T-cell (primary cell): ENCODE measurements at regions not wholly inside any gene's neighbourhood (a gene's known extent, or its start where the extent isn't known, plus 50 kb on each side); places are given as distances from the start of the nearest gene placed in this dataset.

Source experiments
- ATAC-seq, 4 experiments: fragments of 200-7000 bp in 3 of 4; fragments of 150-1000 bp in 1 of 4; cut with Tn5 transposase; replicated peaks in 1 of 4; 1 replicate in 3 of 4; 2 replicates in 1 of 4; pipeline ENCODE4 v1.10.0; 2021; ENCODE audit warnings: moderate library complexity in 3 of 4, mild to moderate bottlenecking in 2 of 4, moderate number of reproducible peaks in 1 of 4
- CTCF ChIA-PET, 2 donors: fragments of 300-600 bp; sonication (Branson Sonifier 250); formaldehyde crosslinking; loops; one replicate each; lab custom pipeline; 2022; ENCODE audit warnings: antibody characterized with exemption in 2 of 2; lab: Charles Lee
- POLR2A ChIA-PET, 2 donors: fragments of 300-600 bp; sonication (Branson Sonifier 250); formaldehyde crosslinking; loops; one replicate each; lab custom pipeline; 2022; ENCODE audit warnings: antibody characterized with exemption in 2 of 2; lab: Charles Lee
- DNase-seq, 35 experiments: peaks; one replicate each; pipeline versions ENCODE4 v3.0.0 to v3.0.0-alpha.2; 2013 to 2023
- H3K27ac ChIP-seq: one replicate; pipeline ENCODE4 v1.5.1; 2013; ENCODE audit warnings: low read length
- H3K27me3 ChIP-seq, 2 experiments: replicated peaks in 1 of 2; 1 replicate in 1 of 2; 2 replicates in 1 of 2; pipeline versions ENCODE4 v1.6.1 to v1.7.0; 2013; ENCODE audit warnings: low read length in 1 of 2, mixed read lengths in 1 of 2; ENCODE audit not compliant: control insufficient read depth in 2 of 2, insufficient read depth in 2 of 2; ENCODE audit errors: extremely low read depth in 1 of 2
- H3K36me3 ChIP-seq, 2 donors: 1 replicate in 1 of 2; 2 replicates in 1 of 2; pipeline versions ENCODE4 v1.6.1 to v1.7.0; 2013; ENCODE audit warnings: low read length in 1 of 2; ENCODE audit not compliant: control insufficient read depth in 2 of 2, insufficient read depth in 1 of 2; ENCODE audit errors: extremely low read depth in 1 of 2
- H3K4me1 ChIP-seq, 2 experiments: 1 replicate in 1 of 2; 2 replicates in 1 of 2; pipeline versions ENCODE4 v1.6.1 to v1.7.0; 2013; ENCODE audit warnings: low read length in 2 of 2, mixed read lengths in 1 of 2; ENCODE audit not compliant: insufficient read depth in 2 of 2, control insufficient read depth in 1 of 2; ENCODE audit errors: extremely low read depth in 1 of 2
- H3K4me3 ChIP-seq, 2 donors: 1 replicate in 1 of 2; 2 replicates in 1 of 2; pipeline versions ENCODE4 v1.5.1 to v1.7.0; 2013; ENCODE audit warnings: mild to moderate bottlenecking in 2 of 2, low read length in 1 of 2, moderate library complexity in 1 of 2; ENCODE audit not compliant: control insufficient read depth in 1 of 2; ENCODE audit errors: extremely low read depth in 1 of 2
- H3K9me3 ChIP-seq: 2 replicates; pipeline ENCODE4 v1.7.0; 2013
- H3K27ac Mint-ChIP-seq, 2 donors: one replicate each; pipeline ENCODE4 v1.8.0; 2020 to 2021; ENCODE audit warnings: mild to moderate bottlenecking in 2 of 2, mixed read lengths in 2 of 2
- H3K27me3 Mint-ChIP-seq, 2 donors: one replicate each; pipeline ENCODE4 v1.8.0; 2021 to 2022; ENCODE audit warnings: mixed read lengths in 2 of 2
- H3K36me3 Mint-ChIP-seq: one replicate; pipeline ENCODE4 v1.8.0; 2021; ENCODE audit warnings: mixed read lengths
- H3K4me1 Mint-ChIP-seq, 3 donors: one replicate each; pipeline ENCODE4 v1.8.0; 2020 to 2022; ENCODE audit warnings: mixed read lengths in 3 of 3, mild to moderate bottlenecking in 1 of 3
- H3K4me3 Mint-ChIP-seq, 3 donors: one replicate each; pipeline ENCODE4 v1.8.0; 2020 to 2022; ENCODE audit warnings: mild to moderate bottlenecking in 3 of 3, mixed read lengths in 3 of 3, moderate library complexity in 3 of 3
- H3K9me3 Mint-ChIP-seq, 3 donors: one replicate each; pipeline ENCODE4 v1.8.0; 2020 to 2022; ENCODE audit warnings: mixed read lengths in 3 of 3
- WGBS: methylation state at CpG from one replicate; pipeline ENCODE4 v1.1.5; 2013; ENCODE audit warnings: missing lambda C conversion rate; ENCODE audit not compliant: insufficient coverage; 5-methylcytosine and 5-hydroxymethylcytosine counted together

GRCh38 chr2:156145976-156146375, 186.5 kb downstream of the NR4A2 start:
- H3K9me3 ChIP-seq, result no peaks in the 10 kb centered on the region
- no peak overlapping the region for H3K27ac Mint-ChIP-seq
- H3K36me3 Mint-ChIP-seq, result no peaks in the 10 kb centered on the region
- H3K36me3 ChIP-seq, result no peaks in the 10 kb centered on the region
- no peaks in the 10 kb centered on the region for H3K4me1 ChIP-seq
- ChIA-PET POLR2A (no interaction called here), CTCF (no interaction called here)
- H3K4me1 Mint-ChIP-seq, result no peaks in the 10 kb centered on the region
- WGBS, result 100% methylated on average over 1 of the region's 3 CpGs
- peaks cover 0 to 3% of the 10 kb centered on the region in 2 experiments for H3K27me3 ChIP-seq
- H3K4me3 Mint-ChIP-seq, result no peak overlapping the region
- H3K27me3 Mint-ChIP-seq, result peaks cover 0 to 3% of the 10 kb centered on the region in 2 donors
- H3K9me3 Mint-ChIP-seq, result no peaks in the 10 kb centered on the region
- no peak for DNase-seq
- no peak overlapping the region for H3K27ac ChIP-seq
- ATAC-seq, result no peak
- H3K4me3 ChIP-seq, result no peak overlapping the region

GRCh38 chr2:156145469-156145868, 187.1 kb downstream of the NR4A2 start:
- Mint-ChIP-seq H3K36me3 (no peaks in the 10 kb centered on the region), H3K9me3 (no peaks in the 10 kb centered on the region), H3K4me1 (no peaks in the 10 kb centered on the region), H3K4me3 (no peak overlapping the region), H3K27ac (no peak overlapping the region), H3K27me3 (peaks cover 0 to 3% of the 10 kb centered on the region in 2 donors)
- no peaks in the 10 kb centered on the region for H3K9me3 ChIP-seq
- CTCF ChIA-PET, result no interaction called here
- no CpG with 5 or more reads among the region's 3 CpGs for WGBS
- no peaks in the 10 kb centered on the region for H3K4me1 ChIP-seq
- ATAC-seq (no peak), DNase-seq (no peak)
- H3K4me3 ChIP-seq, result no peak overlapping the region
- H3K27me3 ChIP-seq, result peaks cover 0 to 3% of the 10 kb centered on the region in 2 experiments
- no peak overlapping the region for H3K27ac ChIP-seq
- H3K36me3 ChIP-seq, result no peaks in the 10 kb centered on the region
- POLR2A ChIA-PET, result interaction anchor here in 1 of 2 donors (0.7 kb wide), 1 partner anchor 678 kb away, joined by 3 read pairs; no protein-coding TSS in a partner anchor

- Histone ChIP-seq H3K27ac (no peak overlapping the region), H3K27me3 (no peaks in the 10 kb centered on the region), H3K4me1 (no peaks in the 10 kb centered on the region), H3K9me3 (no peaks in the 10 kb centered on the region), H3K36me3 (no peaks in the 10 kb centered on the region), H3K4me3 (no peak overlapping the region)
- ChIA-PET POLR2A (no interaction called here), CTCF (no interaction called here)
- DNase-seq, result no peak
- 42% methylated on average over 2 of the region's 4 CpGs for WGBS
- ATAC-seq, result no peak
- H3K27ac Mint-ChIP-seq, result no peak overlapping the region
- H3K4me1 Mint-ChIP-seq, result no peaks in the 10 kb centered on the region
- H3K9me3 Mint-ChIP-seq, result no peaks in the 10 kb centered on the region
- H3K36me3 Mint-ChIP-seq, result no peaks in the 10 kb centered on the region
- no peak overlapping the region for H3K4me3 Mint-ChIP-seq
- H3K27me3 Mint-ChIP-seq, result peaks cover 0 to 6% of the 10 kb centered on the region in 2 donors
These were observed 196.0 kb downstream of the NR4A2 start for GRCh38 chr2:156136566-156136965.

GRCh38 chr2:156134887-156135286, 197.6 kb downstream of the NR4A2 start:
- Histone ChIP-seq H3K27ac (no peak overlapping the region), H3K9me3 (no peaks in the 10 kb centered on the region), H3K4me3 (no peak overlapping the region), H3K27me3 (no peaks in the 10 kb centered on the region), H3K4me1 (no peaks in the 10 kb centered on the region), H3K36me3 (no peaks in the 10 kb centered on the region)
- DNase-seq (no peak), ATAC-seq (no peak)
- H3K27ac Mint-ChIP-seq, result no peak overlapping the region
- peaks cover 0 to 6% of the 10 kb centered on the region in 2 donors for H3K27me3 Mint-ChIP-seq
- H3K4me1 Mint-ChIP-seq, result no peaks in the 10 kb centered on the region
- H3K4me3 Mint-ChIP-seq, result no peak overlapping the region
- WGBS, result no CpG with 5 or more reads among the region's 5 CpGs
- ChIA-PET CTCF (interaction anchor here in 1 of 2 donors (0.6 kb wide), 1 partner anchor 72 kb away, joined by 4 read pairs; no protein-coding TSS in a partner anchor), POLR2A (interaction anchor here in 1 of 2 donors (0.7 kb wide), 1 partner anchor 499 kb away, joined by 3 read pairs; no protein-coding TSS in a partner anchor)
- no peaks in the 10 kb centered on the region for H3K36me3 Mint-ChIP-seq
- no peaks in the 10 kb centered on the region for H3K9me3 Mint-ChIP-seq

GRCh38 chr2:156132941-156133340, 199.6 kb downstream of the NR4A2 start:
- ATAC-seq (no peak), DNase-seq (no peak)
- H3K27ac ChIP-seq, result no peak overlapping the region
- no peaks in the 10 kb centered on the region for H3K27me3 ChIP-seq
- H3K4me3 ChIP-seq, result no peak overlapping the region
- CTCF ChIA-PET, result no interaction called here
- no peak overlapping the region for H3K27ac Mint-ChIP-seq
- no peaks in the 10 kb centered on the region for H3K9me3 Mint-ChIP-seq
- H3K27me3 Mint-ChIP-seq, result peaks cover 0 to 6% of the 10 kb centered on the region in 2 donors
- POLR2A ChIA-PET, result no interaction called here
- H3K4me1 ChIP-seq, result no peaks in the 10 kb centered on the region
- no peak overlapping the region for H3K4me3 Mint-ChIP-seq
- WGBS, result no CpG with 5 or more reads among the region's 1 CpG
- no peaks in the 10 kb centered on the region for H3K36me3 Mint-ChIP-seq
- no peaks in the 10 kb centered on the region for H3K4me1 Mint-ChIP-seq
- H3K36me3 ChIP-seq, result no peaks in the 10 kb centered on the region
- no peaks in the 10 kb centered on the region for H3K9me3 ChIP-seq

GRCh38 chr2:156132130-156132529, 200.4 kb downstream of the NR4A2 start:
- Mint-ChIP-seq H3K36me3 (no peaks in the 10 kb centered on the region), H3K4me1 (no peaks in the 10 kb centered on the region), H3K27me3 (peaks cover 0 to 6% of the 10 kb centered on the region in 2 donors), H3K9me3 (no peaks in the 10 kb centered on the region), H3K4me3 (no peak overlapping the region), H3K27ac (no peak overlapping the region)
- CTCF ChIA-PET, result no interaction called here
- H3K27me3 ChIP-seq, result no peaks in the 10 kb centered on the region
- no peaks in the 10 kb centered on the region for H3K9me3 ChIP-seq
- no peaks in the 10 kb centered on the region for H3K4me1 ChIP-seq
- DNase-seq (no peak), ATAC-seq (no peak)
- no peaks in the 10 kb centered on the region for H3K36me3 ChIP-seq
- no peak overlapping the region for H3K4me3 ChIP-seq
- POLR2A ChIA-PET, result no interaction called here
- no peak overlapping the region for H3K27ac ChIP-seq
- no CpG with 5 or more reads among the region's 2 CpGs for WGBS

- Mint-ChIP-seq H3K4me3 (no peak overlapping the region), H3K4me1 (no peaks in the 10 kb centered on the region), H3K27me3 (peaks cover 0 to 15% of the 10 kb centered on the region in 2 donors), H3K27ac (no peak overlapping the region), H3K36me3 (no peaks in the 10 kb centered on the region), H3K9me3 (no peaks in the 10 kb centered on the region)
- no peaks in the 10 kb centered on the region for H3K27me3 ChIP-seq
- no peaks in the 10 kb centered on the region for H3K9me3 ChIP-seq
- 80% methylated on average over 1 of the region's 2 CpGs for WGBS
- POLR2A ChIA-PET, result no interaction called here
- no peak overlapping the region for H3K4me3 ChIP-seq
- no peak overlapping the region for H3K27ac ChIP-seq
- no peaks in the 10 kb centered on the region for H3K36me3 ChIP-seq
- CTCF ChIA-PET, result no interaction called here
- ATAC-seq, result no peak
- no peak for DNase-seq
- H3K4me1 ChIP-seq, result no peaks in the 10 kb centered on the region
These were observed 203.3 kb downstream of the NR4A2 start for GRCh38 chr2:156129227-156129626.
